ENCODE measurements at regions not wholly inside any gene's neighbourhood (a gene's known extent, or its start where the extent isn't known, plus 50 kb on each side); places are given as distances from the start of the nearest gene placed in this dataset.
"Not testable (repeated sequence)": the region's sequence is repeated elsewhere in the genome, so short reads cannot be mapped to it uniquely, and the experiment has no call there.

- no peak for DNase-seq
These were observed 154.6 kb upstream of the GDF10 start for GRCh38 chr10:47145290-47145934.

GRCh38 chr10:47146572-47146971, 153.4 kb upstream of the GDF10 start:
- no peak for DNase-seq

- no peak for DNase-seq
These were observed 152.8 kb upstream of the GDF10 start for GRCh38 chr10:47147186-47147585.

- DNase-seq, result no peak
These were observed 149.4 kb upstream of the GDF10 start for GRCh38 chr10:47150581-47150980.

GRCh38 chr10:47151920-47152319, 148.1 kb upstream of the GDF10 start:
- DNase-seq, result no peak

GRCh38 chr10:47152861-47153349, 147.1 kb upstream of the GDF10 start:
- DNase-seq, result no peak

GRCh38 chr10:47154762-47155161, 145.2 kb upstream of the GDF10 start:
- no peak for DNase-seq

GRCh38 chr10:47156873-47157272, 143.1 kb upstream of the GDF10 start:
- no peak for DNase-seq

- no peak for DNase-seq
These were observed 141.6 kb upstream of the GDF10 start for GRCh38 chr10:47158116-47159071.

GRCh38 chr10:47159361-47160260, 140.4 kb upstream of the GDF10 start:
- DNase-seq, result no peak

GRCh38 chr10:47160261-47160908, 139.6 kb upstream of the GDF10 start:
- no peak for DNase-seq

- DNase-seq, result no peak
These were observed 139.0 kb upstream of the GDF10 start for GRCh38 chr10:47160967-47161366.

- DNase-seq, result no peak
These were observed 138.5 kb upstream of the GDF10 start for GRCh38 chr10:47161465-47161864.

- no peak for DNase-seq
These were observed 135.7 kb upstream of the GDF10 start for GRCh38 chr10:47164126-47164799.

- no peak for DNase-seq
These were observed 135.2 kb upstream of the GDF10 start for GRCh38 chr10:47164800-47165128.

- DNase-seq, result no peak
These were observed 134.8 kb upstream of the GDF10 start for GRCh38 chr10:47165168-47165710.

GRCh38 chr10:47165711-47166404, 134.1 kb upstream of the GDF10 start:
- DNase-seq, result no peak

- no peak for DNase-seq
These were observed 133.6 kb upstream of the GDF10 start for GRCh38 chr10:47166405-47166777.

GRCh38 chr10:47166808-47167581, 133.0 kb upstream of the GDF10 start:
- DNase-seq, result not testable (repeated sequence)

- DNase-seq, result no peak
These were observed 132.4 kb upstream of the GDF10 start for GRCh38 chr10:47167591-47167990.
